ENCODE measurements at regions not wholly inside any gene's neighbourhood (a gene's known extent, or its start where the extent isn't known, plus 50 kb on each side); places are given as distances from the start of the nearest gene placed in this dataset.

DNA sequence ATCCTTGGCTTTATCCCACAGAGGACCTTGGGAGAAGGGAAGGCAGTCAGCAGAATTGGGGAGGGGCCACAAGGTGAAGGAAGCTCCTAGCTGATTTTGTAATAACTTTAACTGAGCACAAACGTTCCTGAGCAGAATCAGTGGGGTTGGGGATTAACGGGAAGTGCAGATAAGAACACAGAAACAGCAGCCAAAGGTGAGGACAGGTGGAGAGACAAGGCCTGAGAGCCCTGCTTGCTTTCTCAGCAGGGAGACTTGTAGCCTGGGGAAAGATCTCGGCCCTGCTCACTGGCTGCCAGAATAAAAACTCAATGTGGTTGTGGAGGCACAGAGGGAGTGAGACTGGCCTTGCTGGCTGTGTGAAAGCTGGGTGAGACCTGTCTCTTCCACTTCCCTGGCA lies 265.2 kb upstream of the FAT3 start:
- DNase-seq (ENCODE audit: low read depth in 2 of 2), result no peak
- no peak overlapping the region for H3K4me3 ChIP-seq (replicated peaks in 1 of 2; ENCODE audit: low read depth in 2 of 2, low read length in 2 of 2)
- TF ChIP-seq CTCF (IDR thresholded peaks at IDR 0.05; ENCODE audit: low read depth, low read length), result no peak

GRCh38 chr11:91956711-91957110 lies 267.9 kb upstream of the FAT3 start:
- no peak for TF ChIP-seq CTCF (IDR thresholded peaks at IDR 0.05; ENCODE audit: low read depth, low read length)
- DNase-seq (ENCODE audit: low read depth in 2 of 2), result peak in 1 of 2 donors; percentile 52
- H3K4me3 ChIP-seq (replicated peaks in 1 of 2; ENCODE audit: low read depth in 2 of 2, low read length in 2 of 2), result no peak overlapping the region

DNA sequence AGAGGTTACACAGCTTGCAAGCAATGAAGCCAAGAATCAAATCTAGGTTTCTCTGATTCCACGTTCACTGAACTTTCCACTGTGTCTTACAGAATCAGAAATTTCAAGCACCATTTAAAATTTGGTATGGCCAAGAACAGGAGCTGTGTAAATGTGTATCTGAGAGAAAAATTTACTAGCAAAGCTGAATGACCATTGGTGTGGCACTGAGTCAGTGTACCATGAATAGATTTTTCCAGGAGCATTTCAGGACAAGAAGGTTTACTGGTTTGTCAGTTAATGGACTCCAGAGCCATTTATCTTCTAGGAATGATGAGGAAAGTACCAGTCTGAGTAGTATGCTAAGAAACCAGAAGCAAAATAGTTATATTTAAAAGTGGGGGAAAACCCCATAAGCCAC lies 269.4 kb upstream of the FAT3 start:
- no peak overlapping the region for H3K4me3 ChIP-seq (replicated peaks in 1 of 2; ENCODE audit: low read depth in 2 of 2, low read length in 2 of 2)
- DNase-seq (ENCODE audit: low read depth in 2 of 2), result no peak
- TF ChIP-seq CTCF (IDR thresholded peaks at IDR 0.05; ENCODE audit: low read depth, low read length), result no peak

GRCh38 chr11:91952056-91952455 lies 272.6 kb upstream of the FAT3 start:
- no peak overlapping the region for H3K4me3 ChIP-seq (replicated peaks in 1 of 2; ENCODE audit: low read depth in 2 of 2, low read length in 2 of 2)
- no peak for TF ChIP-seq CTCF (IDR thresholded peaks at IDR 0.05; ENCODE audit: low read depth, low read length)
- no peak for DNase-seq (ENCODE audit: low read depth in 2 of 2)

- no peak for TF ChIP-seq CTCF (IDR thresholded peaks at IDR 0.05; ENCODE audit: low read depth, low read length)
- H3K4me3 ChIP-seq (replicated peaks in 1 of 2; ENCODE audit: low read depth in 2 of 2, low read length in 2 of 2), result no peak overlapping the region
- peak; percentile 2 to 20 for DNase-seq (ENCODE audit: low read depth in 2 of 2)
Measured at GRCh38 chr11:91947215-91947820, 277.3 kb upstream of the FAT3 start.

- H3K4me3 ChIP-seq (replicated peaks in 1 of 2; ENCODE audit: low read depth in 2 of 2, low read length in 2 of 2), result no peak overlapping the region
- TF ChIP-seq CTCF (IDR thresholded peaks at IDR 0.05; ENCODE audit: low read depth, low read length), result no peak
- peak in 1 of 2 donors; percentile 3 for DNase-seq (ENCODE audit: low read depth in 2 of 2)
Measured at GRCh38 chr11:91946397-91946951, 278.1 kb upstream of the FAT3 start.

DNA sequence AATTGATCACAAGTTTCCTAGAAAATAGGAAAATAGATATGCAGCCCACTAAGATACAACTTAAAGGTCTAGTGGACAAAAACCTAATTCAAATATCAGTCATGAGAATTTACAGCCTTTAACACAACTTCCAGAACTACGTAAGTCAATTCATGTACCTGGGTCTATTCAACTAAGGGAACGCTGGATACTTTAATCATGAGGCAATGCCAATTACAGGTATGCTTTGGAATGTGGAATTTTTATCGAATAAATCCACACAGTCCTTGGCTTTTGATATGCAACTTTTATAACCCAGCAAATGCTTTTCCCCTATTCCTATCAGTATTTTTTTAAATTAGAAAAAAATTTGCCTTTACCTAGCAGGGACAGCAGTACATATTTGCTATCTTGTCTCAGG lies 289.5 kb upstream of the FAT3 start:
- no peak for TF ChIP-seq CTCF (IDR thresholded peaks at IDR 0.05; ENCODE audit: low read depth, low read length)
- DNase-seq (ENCODE audit: low read depth in 2 of 2), result no peak
- no peak overlapping the region for H3K4me3 ChIP-seq (replicated peaks in 1 of 2; ENCODE audit: low read depth in 2 of 2, low read length in 2 of 2)

Measured in cardiac fibroblast (primary cell).